Neutrophil (primary cell): ENCODE measurements at regions not wholly inside any gene's neighbourhood (a gene's known extent, or its start where the extent isn't known, plus 50 kb on each side); places are given as distances from the start of the nearest gene placed in this dataset.

ENCODE experiments used
- H3K27ac ChIP-seq: fragments of 200-600 bp; sonication (generic); 2 replicates; pipeline ENCODE4 v1.5.1; 2016; ENCODE audit warnings: mild to moderate bottlenecking, moderate library complexity
- H3K27me3 ChIP-seq: fragments of 200-600 bp; sonication (generic); 2 replicates; pipeline ENCODE4 v1.6.0; 2016; ENCODE audit warnings: mild to moderate bottlenecking
- H3K36me3 ChIP-seq: fragments of 200-600 bp; sonication (generic); 2 replicates; pipeline ENCODE4 v1.5.1; 2017
- H3K4me1 ChIP-seq, 2 experiments: fragments of 200-600 bp in 1 of 2; sonication (generic) in 1 of 2; 1 replicate in 1 of 2; 2 replicates in 1 of 2; pipeline versions ENCODE4 v1.5.1 to v1.6.1; 2013 to 2016; ENCODE audit warnings: low read depth in 1 of 2, low read length in 1 of 2, mild to moderate bottlenecking in 1 of 2, moderate library complexity in 1 of 2; ENCODE audit not compliant: control insufficient read depth in 1 of 2, insufficient read depth in 1 of 2
- H3K4me3 ChIP-seq, 2 experiments: fragments of 200-600 bp in 1 of 2; sonication (generic) in 1 of 2; 1 replicate in 1 of 2; 2 replicates in 1 of 2; pipeline ENCODE4 v1.5.1; 2013 to 2016; ENCODE audit warnings: low read depth in 1 of 2, low read length in 1 of 2, mild to moderate bottlenecking in 1 of 2, moderate library complexity in 1 of 2
- H3K9me3 ChIP-seq: fragments of 200-600 bp; sonication (generic); 2 replicates; pipeline ENCODE4 v1.5.1; 2016
- CTCF ChIP-seq: fragments of 200-600 bp; sonication (generic); IDR thresholded peaks from 2 replicates; pipeline ENCODE4 v1.5.1; 2016; ENCODE audit warnings: antibody characterized with exemption

DNA sequence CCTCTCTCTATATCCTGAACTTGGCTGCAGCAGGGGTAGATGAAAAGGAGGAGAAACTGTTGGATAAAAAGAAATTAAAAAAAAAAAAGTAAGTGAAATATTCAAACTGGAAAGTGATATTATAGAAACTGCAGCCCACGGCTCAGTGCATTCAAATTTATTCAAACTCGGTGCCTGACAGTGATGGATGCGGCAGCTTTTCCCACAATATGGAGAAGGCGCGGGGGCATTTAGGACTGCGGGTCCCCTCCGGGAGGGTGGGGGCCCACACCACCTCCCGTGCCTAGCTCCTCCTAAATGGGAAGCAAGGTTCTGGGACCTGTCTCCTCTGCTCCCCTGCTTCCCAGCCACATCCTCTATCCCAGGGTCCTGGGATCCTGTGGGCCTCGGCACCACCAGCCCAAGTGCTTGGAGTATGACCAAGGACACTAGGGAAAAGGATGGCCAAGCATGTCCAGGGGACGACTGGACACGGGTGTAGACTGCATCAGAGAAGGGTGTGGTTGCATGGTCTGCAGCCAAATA, 82.4 kb downstream of the HIF1AN start:
- Histone ChIP-seq H3K27me3 (peaks cover 97% of the 10 kb centered on the region), H3K36me3 (no peaks in the 10 kb centered on the region), H3K4me1 (no peaks in the 10 kb centered on the region), H3K4me3 (no peak overlapping the region), H3K9me3 (no peaks in the 10 kb centered on the region), H3K27ac (no peak overlapping the region)
- no peak for TF ChIP-seq CTCF

GRCh38 chr10:100618632-100619255, 83.0 kb downstream of the HIF1AN start:
- no peaks in the 10 kb centered on the region for H3K4me1 ChIP-seq
- no peak overlapping the region for H3K27ac ChIP-seq
- no peaks in the 10 kb centered on the region for H3K9me3 ChIP-seq
- H3K4me3 ChIP-seq: no peak overlapping the region
- no peaks in the 10 kb centered on the region for H3K36me3 ChIP-seq
- no peak for TF ChIP-seq CTCF
- H3K27me3 ChIP-seq: peaks cover 97% of the 10 kb centered on the region

GRCh38 chr10:100620087-100620835, 84.5 kb downstream of the HIF1AN start:
- TF ChIP-seq CTCF: no peak
- Histone ChIP-seq H3K27ac (no peak overlapping the region), H3K36me3 (no peaks in the 10 kb centered on the region), H3K9me3 (no peaks in the 10 kb centered on the region), H3K27me3 (peaks cover 98% of the 10 kb centered on the region), H3K4me3 (no peak overlapping the region), H3K4me1 (no peaks in the 10 kb centered on the region)

DNA sequence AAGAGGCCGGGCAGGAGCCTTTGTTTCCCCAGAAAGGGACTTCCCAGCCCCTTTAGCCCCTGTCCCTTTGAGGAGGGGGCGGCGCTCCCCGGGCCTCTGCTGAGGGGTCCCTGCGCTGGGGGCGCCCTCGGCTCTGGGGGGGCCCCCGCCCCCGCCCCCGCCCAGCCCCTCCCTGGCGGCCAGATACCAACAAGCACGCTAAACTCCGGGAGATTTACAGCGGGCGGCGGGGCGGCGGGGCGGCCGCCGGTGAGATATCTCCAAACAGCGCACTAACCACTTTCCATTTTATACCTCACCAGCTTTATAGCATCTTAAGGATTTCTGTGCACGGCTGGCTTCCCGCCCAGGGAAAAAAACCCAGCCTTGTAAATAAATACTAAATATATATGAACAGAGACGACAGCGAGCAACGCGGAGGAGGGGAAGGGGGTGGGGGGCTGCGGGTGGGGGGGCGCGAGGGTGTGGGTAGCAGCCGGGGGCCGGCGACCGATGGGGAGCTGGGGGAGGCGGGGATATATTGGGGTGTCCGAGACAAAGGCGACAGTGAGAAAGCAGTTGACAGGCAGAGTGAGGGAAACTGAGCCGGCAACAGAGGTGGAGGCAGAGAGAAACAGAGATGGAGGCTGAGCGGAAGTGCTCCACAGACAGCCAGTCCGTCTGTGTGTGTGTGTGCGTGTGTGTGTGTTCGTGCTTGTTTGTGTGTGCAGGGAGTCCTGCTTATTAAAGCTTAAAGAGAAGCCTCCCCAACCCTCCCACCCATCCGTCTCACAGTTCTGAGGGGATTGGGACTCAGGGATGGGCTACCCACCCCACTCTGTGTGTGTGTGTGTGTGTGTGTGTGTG, 85.8 kb downstream of the HIF1AN start:
- no peaks in the 10 kb centered on the region for H3K36me3 ChIP-seq
- H3K4me1 ChIP-seq: no peaks in the 10 kb centered on the region
- no peak for TF ChIP-seq CTCF
- H3K9me3 ChIP-seq: no peaks in the 10 kb centered on the region
- H3K4me3 ChIP-seq: no peak overlapping the region
- H3K27me3 ChIP-seq: peaks cover 100% of the 10 kb centered on the region
- H3K27ac ChIP-seq: no peak overlapping the region

GRCh38 chr10:100622946-100623345, 87.2 kb downstream of the HIF1AN start:
- Histone ChIP-seq H3K9me3 (no peaks in the 10 kb centered on the region), H3K4me1 (no peaks in the 10 kb centered on the region), H3K4me3 (no peak overlapping the region), H3K36me3 (no peaks in the 10 kb centered on the region), H3K27me3 (peaks cover 100% of the 10 kb centered on the region), H3K27ac (no peak overlapping the region)
- TF ChIP-seq CTCF: no peak
